Testis (tissue), 2 donors: ENCODE measurements at regions not wholly inside any gene's neighbourhood (a gene's known extent, or its start where the extent isn't known, plus 50 kb on each side); places are given as distances from the start of the nearest gene placed in this dataset.
"Not testable (repeated sequence)": the region's sequence is repeated elsewhere in the genome, so short reads cannot be mapped to it uniquely, and the experiment has no call there.

ENCODE experiments used
- DNase-seq: peaks from one replicate; pipeline ENCODE4 v3.0.0-alpha.2; 2019
- H3K27ac ChIP-seq, 2 donors: fragments of 200-600 bp; sonication (generic); one replicate each; pipeline ENCODE4 v1.5.1; 2019
- H3K27me3 ChIP-seq: fragments of 200-600 bp; sonication (generic); one replicate; pipeline ENCODE4 v1.5.1; 2019
- H3K36me3 ChIP-seq: fragments of 200-600 bp; sonication (generic); one replicate; pipeline ENCODE4 v1.5.1; 2017; ENCODE audit warnings: low read depth; ENCODE audit errors: missing control alignments
- H3K4me1 ChIP-seq: fragments of 200-600 bp; sonication (generic); one replicate; pipeline ENCODE4 v1.5.1; 2019
- H3K4me3 ChIP-seq, 2 donors: fragments of 200-600 bp; sonication (generic); one replicate each; pipeline ENCODE4 v1.5.1; 2017 to 2019
- H3K9me3 ChIP-seq: fragments of 200-600 bp; sonication (generic); one replicate; pipeline ENCODE4 v1.5.1; 2017
- CTCF ChIP-seq, 3 experiments: fragments of 450-650 bp in 2 of 3; fragments of 200-600 bp in 1 of 3; sonication (generic) in 1 of 3; IDR thresholded peaks; one replicate each; pipeline ENCODE4 v1.5.1; 2016 to 2019; ENCODE audit warnings: antibody characterized with exemption in 3 of 3, mild to moderate bottlenecking in 2 of 3, moderate library complexity in 1 of 3
- POLR2A ChIP-seq: fragments of 450-650 bp; IDR thresholded peaks from one replicate; pipeline ENCODE4 v1.6.1; 2017; ENCODE audit warnings: antibody characterized with exemption, mild to moderate bottlenecking, moderate library complexity
- WGBS, 2 donors: methylation state at CpG; one replicate each; pipeline ENCODE4 v1.1.5; 2018; 5-methylcytosine and 5-hydroxymethylcytosine counted together
- intact Hi-C: fragments of 100-400 bp; cut with DNase I; formaldehyde crosslinking; loops from one replicate; pipeline ENCODE4 v1.15.1; 2023; ENCODE audit warnings: low total_unique reads

GRCh38 chr1:194068446-194069167 is 882.2 kb upstream of the B3GALT2 start:
- Histone ChIP-seq H3K4me3 (no peak overlapping the region), H3K27ac (no peak overlapping the region), H3K4me1 (no peaks in the 10 kb centered on the region), H3K9me3 (no peaks in the 10 kb centered on the region), H3K36me3 (no peaks in the 10 kb centered on the region), H3K27me3 (no peaks in the 10 kb centered on the region)
- DNase-seq = no peak
- TF ChIP-seq CTCF (IDR thresholded peaks at IDR 0.05) (no peak), POLR2A (no peak)
- intact Hi-C loops = no loop called here
- 53 to 66% methylated on average over 5 of the region's 5 CpGs for WGBS, 2 donors

- Histone ChIP-seq H3K4me1 (no peaks in the 10 kb centered on the region), H3K4me3 (no peak overlapping the region), H3K27ac (no peak overlapping the region), H3K27me3 (no peaks in the 10 kb centered on the region), H3K36me3 (no peaks in the 10 kb centered on the region), H3K9me3 (no peaks in the 10 kb centered on the region)
- intact Hi-C loops = no loop called here
- no peak for DNase-seq
- WGBS, 2 donors = 86 to 89% methylated on average over 2 of the region's 2 CpGs
- no peak for TF ChIP-seq POLR2A
- no peak for TF ChIP-seq CTCF (IDR thresholded peaks at IDR 0.05)
Observed at GRCh38 chr1:194067772-194068171, 881.4 kb upstream of the B3GALT2 start.

- H3K36me3 ChIP-seq = no peaks in the 10 kb centered on the region
- no peak overlapping the region for H3K4me3 ChIP-seq
- WGBS, 2 donors = 79 to 89% methylated on average over 2 of the region's 2 CpGs
- DNase-seq = no peak
- intact Hi-C loops = no loop called here
- no peak overlapping the region for H3K27ac ChIP-seq
- H3K4me1 ChIP-seq = no peaks in the 10 kb centered on the region
- H3K9me3 ChIP-seq = no peaks in the 10 kb centered on the region
- no peaks in the 10 kb centered on the region for H3K27me3 ChIP-seq
- TF ChIP-seq CTCF (IDR thresholded peaks at IDR 0.05) (no peak), POLR2A (no peak)
Observed at GRCh38 chr1:194062962-194063361, 876.5 kb upstream of the B3GALT2 start.

- Histone ChIP-seq H3K4me3 (no peak overlapping the region), H3K4me1 (no peaks in the 10 kb centered on the region), H3K36me3 (no peaks in the 10 kb centered on the region), H3K27me3 (no peaks in the 10 kb centered on the region), H3K9me3 (no peaks in the 10 kb centered on the region), H3K27ac (no peak overlapping the region)
- intact Hi-C loops = no loop called here
- no peak for TF ChIP-seq CTCF (IDR thresholded peaks at IDR 0.05)
- no peak for TF ChIP-seq POLR2A
- WGBS, 2 donors = 92 to 95% methylated on average over 1 of the region's 1 CpG
- DNase-seq = no peak
Observed at GRCh38 chr1:194062526-194062925, 876.1 kb upstream of the B3GALT2 start.

- Histone ChIP-seq H3K27ac (no peak overlapping the region), H3K4me3 (no peak overlapping the region), H3K27me3 (no peaks in the 10 kb centered on the region), H3K36me3 (no peaks in the 10 kb centered on the region), H3K4me1 (no peaks in the 10 kb centered on the region), H3K9me3 (no peaks in the 10 kb centered on the region)
- intact Hi-C loops = no loop called here
- TF ChIP-seq POLR2A (no peak), CTCF (IDR thresholded peaks at IDR 0.05) (no peak)
- no peak for DNase-seq
- 85 to 88% methylated on average over 4 of the region's 4 CpGs for WGBS, 2 donors
Observed at GRCh38 chr1:194060481-194060880, 874.1 kb upstream of the B3GALT2 start.

GRCh38 chr1:194058268-194058667 is 871.9 kb upstream of the B3GALT2 start:
- H3K4me3 ChIP-seq, H3K36me3 ChIP-seq, H3K27me3 ChIP-seq, H3K27ac ChIP-seq, H3K9me3 ChIP-seq, intact Hi-C loops, DNase-seq, H3K4me1 ChIP-seq: not testable (repeated sequence)
- 93 to 94% methylated on average over 5 of the region's 5 CpGs for WGBS, 2 donors
